OCI-LY1 (cell line): ENCODE measurements at regions not wholly inside any gene's neighbourhood (a gene's known extent, or its start where the extent isn't known, plus 50 kb on each side); places are given as distances from the start of the nearest gene placed in this dataset.

Experiments used
- CTCF ChIP-seq: fragments of 200-600 bp; sonication (generic), shearing (Covaris generic); IDR thresholded peaks from 2 replicates; pipeline ENCODE4 v1.5.1; 2017; ENCODE audit warnings: mild to moderate bottlenecking, antibody characterized with exemption, low read length, moderate library complexity, mixed read lengths
- EZH2 ChIP-seq: fragments of 200-600 bp; sonication (generic), shearing (Covaris generic); IDR thresholded peaks from 2 replicates; pipeline ENCODE4 v1.8.0; 2017; ENCODE audit warnings: borderline replicate concordance, mixed run types, mild to moderate bottlenecking, antibody characterized with exemption, low read length, moderate library complexity, mixed read lengths

DNA sequence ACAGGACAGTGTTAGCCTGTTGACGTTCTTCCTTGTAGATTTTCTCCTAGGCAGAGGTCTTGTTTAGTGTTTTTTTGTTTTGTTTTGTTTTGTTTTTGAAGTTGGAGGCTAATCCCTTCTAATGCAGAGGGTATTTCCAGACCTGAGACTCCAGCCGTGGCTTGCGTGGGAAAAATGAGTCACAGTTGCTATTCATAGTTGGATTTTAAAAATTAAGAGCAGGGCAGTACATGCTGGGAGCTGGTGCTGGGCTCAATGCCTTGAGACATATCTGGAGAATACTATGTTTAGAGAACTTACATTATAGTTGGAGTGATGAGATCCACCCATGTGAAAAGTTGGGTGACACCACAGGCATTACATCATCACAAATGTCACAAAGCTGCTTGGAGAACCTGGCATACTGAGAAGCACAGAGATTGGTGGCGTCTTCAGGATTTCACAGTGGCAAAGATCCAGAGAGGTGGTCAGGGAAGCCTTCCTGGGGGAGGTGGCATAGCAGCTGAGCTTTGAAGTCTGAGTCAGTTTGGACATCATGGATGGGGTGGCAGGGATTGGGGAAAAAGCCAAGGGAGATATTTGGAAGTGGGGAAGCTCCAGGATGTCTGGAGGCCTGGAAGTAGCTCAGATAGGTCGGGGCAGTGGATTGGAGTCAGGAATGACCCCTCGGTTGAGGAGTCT is 249.4 kb downstream of the LOXHD1 start:
- TF ChIP-seq EZH2 (no peak), CTCF (no peak)
